ENCODE measurements at regions not wholly inside any gene's neighbourhood (a gene's known extent, or its start where the extent isn't known, plus 50 kb on each side); places are given as distances from the start of the nearest gene placed in this dataset.

DNA sequence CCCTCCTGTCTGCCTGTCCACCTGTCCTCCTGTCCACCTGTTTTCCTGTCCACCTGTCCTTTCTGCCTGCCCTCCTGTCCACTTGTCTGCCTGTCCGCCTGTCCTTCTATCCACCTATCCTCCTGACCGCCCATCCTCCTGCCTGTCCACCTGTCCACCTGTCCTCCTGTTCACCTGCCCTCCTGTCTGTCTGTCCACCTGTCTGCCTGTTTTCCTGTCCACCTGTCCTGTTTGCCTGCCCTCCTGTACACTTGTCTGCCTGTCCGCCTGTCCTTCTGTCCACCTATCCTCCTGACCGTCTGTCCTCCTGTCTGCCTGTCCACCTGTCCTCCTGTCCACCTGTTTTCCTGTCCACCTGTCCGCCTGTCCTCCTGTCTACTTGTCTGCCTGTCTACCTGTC lies 682.8 kb downstream of the TBC1D22A start:
- H3K4me2 ChIP-seq (ENCODE audit: low read depth, low read length): no peak overlapping the region
- ChIA-PET POLR2A (ENCODE audit: unreplicated experiment) (no interaction called here), CTCF (no interaction called here)
- BruUV-seq (replicated peaks): no TSS peak
- H3K4me3 ChIP-seq (ENCODE audit: insufficient read depth, low read depth, low read length): no peak overlapping the region
- H3K27ac ChIP-seq (ENCODE audit: insufficient read depth, low read length): no peak overlapping the region
- H3K56ac ChIP-seq (ENCODE audit: extremely low read depth, insufficient read depth, low read length): no peak overlapping the region
- no peak overlapping the region for H4K8ac ChIP-seq (ENCODE audit: low read depth in 2 of 2, low read length in 2 of 2)
- H3K14ac ChIP-seq (replicated peaks; ENCODE audit: low read depth, low read length): no peak overlapping the region
- H4K20me1 ChIP-seq (ENCODE audit: insufficient read depth, low read length): no peaks in the 10 kb centered on the region
- H3K4ac ChIP-seq (ENCODE audit: low read depth, low read length): no peak overlapping the region
- H3K4me1 ChIP-seq (ENCODE audit: control insufficient read depth, insufficient read depth, low read length): no peaks in the 10 kb centered on the region
- no peaks in the 10 kb centered on the region for H3K27me3 ChIP-seq (ENCODE audit: control insufficient read depth, insufficient read depth, low read length)
- H4K5ac ChIP-seq (ENCODE audit: low read depth, low read length): no peak overlapping the region
- no peaks in the 10 kb centered on the region for H3K79me1 ChIP-seq (ENCODE audit: low read depth in 1 of 2, low read length in 2 of 2)
- no peak overlapping the region for H2BK15ac ChIP-seq (ENCODE audit: low read depth, low read length)
- 80% methylated on average over 5 of the region's 5 CpGs; no CpG with 5 or more reads in 1 of the 2 experiments for WGBS, 2 experiments (ENCODE audit: extremely low coverage in 2 of 2, insufficient read length in 1 of 2)
- no peak overlapping the region for H3K18ac ChIP-seq (ENCODE audit: low read depth, low read length)
- dilution Hi-C loops (cut with HindIII; ENCODE audit: low sequenced_read_pairs, unreplicated experiment) (no loop called here), intact Hi-C loops (cut with micrococcal nuclease) (no loop called here), in situ Hi-C loops (cut with MboI; ENCODE audit: low sequenced_read_pairs) (no loop called here)
- H4K91ac ChIP-seq (ENCODE audit: insufficient read depth, low read depth, low read length): no peak overlapping the region
- H2BK120ac ChIP-seq (ENCODE audit: low read depth, low read length): no peak overlapping the region
- DNase-seq: no peak
- no peak overlapping the region for H3K23ac ChIP-seq (ENCODE audit: low read depth, low read length)
- TF ChIP-seq, protein P1, sequence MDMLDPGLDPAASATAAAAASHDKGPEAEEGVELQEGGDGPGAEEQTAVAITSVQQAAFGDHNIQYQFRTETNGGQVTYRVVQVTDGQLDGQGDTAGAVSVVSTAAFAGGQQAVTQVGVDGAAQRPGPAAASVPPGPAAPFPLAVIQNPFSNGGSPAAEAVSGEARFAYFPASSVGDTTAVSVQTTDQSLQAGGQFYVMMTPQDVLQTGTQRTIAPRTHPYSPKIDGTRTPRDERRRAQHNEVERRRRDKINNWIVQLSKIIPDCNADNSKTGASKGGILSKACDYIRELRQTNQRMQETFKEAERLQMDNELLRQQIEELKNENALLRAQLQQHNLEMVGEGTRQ (IDR thresholded peaks at IDR 0.05; ENCODE audit: low read depth, low read length): no peak
- TF ChIP-seq BHLHE40 (IDR thresholded peaks at IDR 0.05; ENCODE audit: low read depth, low read length): no peak
- no peak for TF ChIP-seq MAZ (IDR thresholded peaks at IDR 0.05; ENCODE audit: borderline replicate concordance, low read depth, low read length)
- TF ChIP-seq POLR2A (IDR thresholded peaks at IDR 0.05; ENCODE audit: low read depth, low read length): no peak
- TF ChIP-seq SMC3 (IDR thresholded peaks at IDR 0.05; ENCODE audit: low read depth, low read length): no peak
- TF ChIP-seq, protein P2, sequence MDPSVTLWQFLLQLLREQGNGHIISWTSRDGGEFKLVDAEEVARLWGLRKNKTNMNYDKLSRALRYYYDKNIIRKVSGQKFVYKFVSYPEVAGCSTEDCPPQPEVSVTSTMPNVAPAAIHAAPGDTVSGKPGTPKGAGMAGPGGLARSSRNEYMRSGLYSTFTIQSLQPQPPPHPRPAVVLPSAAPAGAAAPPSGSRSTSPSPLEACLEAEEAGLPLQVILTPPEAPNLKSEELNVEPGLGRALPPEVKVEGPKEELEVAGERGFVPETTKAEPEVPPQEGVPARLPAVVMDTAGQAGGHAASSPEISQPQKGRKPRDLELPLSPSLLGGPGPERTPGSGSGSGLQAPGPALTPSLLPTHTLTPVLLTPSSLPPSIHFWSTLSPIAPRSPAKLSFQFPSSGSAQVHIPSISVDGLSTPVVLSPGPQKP (IDR thresholded peaks at IDR 0.05; ENCODE audit: borderline replicate concordance, low read depth, low read length): no peak
- no peak for TF ChIP-seq NFE2L2 (IDR thresholded peaks at IDR 0.05; ENCODE audit: low read depth, low read length)
- no peak for TF ChIP-seq RCOR1 (IDR thresholded peaks at IDR 0.05; ENCODE audit: insufficient replicate concordance, low read length)
- TF ChIP-seq FOS (IDR thresholded peaks at IDR 0.05; ENCODE audit: low read depth, low read length): no peak
- no peak for TF ChIP-seq CHD1 (IDR thresholded peaks at IDR 0.05; ENCODE audit: low read depth, low read length)
- peaks cover 65% of the 10 kb centered on the region for H3K9me3 ChIP-seq (ENCODE audit: control insufficient read depth, insufficient read depth, low read length)
- no peaks in the 10 kb centered on the region for H3K9me1 ChIP-seq (ENCODE audit: insufficient read depth, low read length)
- no peak overlapping the region for H2BK5ac ChIP-seq (ENCODE audit: low read depth, low read length, poor library complexity, severe bottlenecking)
- no peak overlapping the region for H2AK5ac ChIP-seq (ENCODE audit: low read depth, low read length)
- H3K36me3 ChIP-seq (ENCODE audit: control insufficient read depth, insufficient read depth, low read length): no peaks in the 10 kb centered on the region
- no peak overlapping the region for H2AK9ac ChIP-seq (replicated peaks; ENCODE audit: low read depth, low read length, poor library complexity)
- H2BK20ac ChIP-seq (ENCODE audit: low read depth, low read length): no peak overlapping the region
- H2AFZ ChIP-seq (replicated peaks; ENCODE audit: low read length, poor library complexity): no peak overlapping the region
- ATAC-seq (ENCODE audit: low read depth): no peak
- no peak overlapping the region for H3K9ac ChIP-seq (ENCODE audit: low read depth, low read length)

Data from IMR-90 (cell line).